ENCODE measurements at regions not wholly inside any gene's neighbourhood (a gene's known extent, or its start where the extent isn't known, plus 50 kb on each side); places are given as distances from the start of the nearest gene placed in this dataset.

GRCh38 chr9:119597499-119597898 lies 228.3 kb upstream of the BRINP1 start:
- Histone ChIP-seq H3K36me3 (ENCODE audit: control insufficient read depth in 4 of 4, insufficient read depth in 3 of 4, low read depth in 1 of 4, low read length in 3 of 4) (no peaks in the 10 kb centered on the region), H3K9me3 (ENCODE audit: control insufficient read depth in 4 of 4, low read length in 3 of 4) (no peaks in the 10 kb centered on the region), H3K4me1 (ENCODE audit: control insufficient read depth in 4 of 4, insufficient read depth in 4 of 4, low read length in 3 of 4) (no peaks in the 10 kb centered on the region), H3K4me3 (ENCODE audit: low read depth in 1 of 3, low read length in 3 of 3) (no peak overlapping the region), H3K27ac (ENCODE audit: low read depth in 1 of 2, low read length in 2 of 2) (no peak overlapping the region), H3K27me3 (ENCODE audit: control insufficient read depth in 4 of 4, insufficient read depth in 4 of 4, low read length in 3 of 4) (no peaks in the 10 kb centered on the region), H3K9ac (ENCODE audit: low read depth in 1 of 2, low read length in 2 of 2) (no peak overlapping the region)
- TF ChIP-seq NR2F2 (IDR thresholded peaks at IDR 0.05), result no peak
- no peak for TF ChIP-seq ATF3 (IDR thresholded peaks at IDR 0.05)
- TF ChIP-seq TAF1 (conservative IDR thresholded peaks at IDR 0.05), result no peak
- TF ChIP-seq EGR1 (IDR thresholded peaks at IDR 0.05; ENCODE audit: low read depth in 2 of 2), result no peak
- TF ChIP-seq YY1 (IDR thresholded peaks at IDR 0.05), result no peak
- no peak for TF ChIP-seq FOXA1 (IDR thresholded peaks at IDR 0.05)
- no peak for TF ChIP-seq SP1 (IDR thresholded peaks at IDR 0.05)
- no peak for TF ChIP-seq HNF4G (IDR thresholded peaks at IDR 0.05)
- TF ChIP-seq JUND (IDR thresholded peaks at IDR 0.05), result no peak
- TF ChIP-seq CTCF (IDR thresholded peaks at IDR 0.05; ENCODE audit: low read depth, low read length, missing input control), result no peak
- TF ChIP-seq ZBTB33 (IDR thresholded peaks at IDR 0.05), result no peak
- no peak for TF ChIP-seq MAX (IDR thresholded peaks at IDR 0.05)
- no peak for TF ChIP-seq GABPA (IDR thresholded peaks at IDR 0.05 in 1 of 2, conservative IDR thresholded peaks at IDR 0.05 in 1 of 2)
- TF ChIP-seq REST (IDR thresholded peaks at IDR 0.05), result no peak
- TF ChIP-seq HNF4A (conservative IDR thresholded peaks at IDR 0.05), result no peak
- no peak for TF ChIP-seq RXRA (IDR thresholded peaks at IDR 0.05)
- no peak for TF ChIP-seq RAD21 (IDR thresholded peaks at IDR 0.05)
- no peak for DNase-seq (ENCODE audit: low spot score)
- 67% methylated on average over 3 of the region's 3 CpGs for WGBS

- no peak overlapping the region for H3K9ac ChIP-seq (ENCODE audit: low read depth in 1 of 2, low read length in 2 of 2)
- H3K27me3 ChIP-seq (ENCODE audit: control insufficient read depth in 4 of 4, insufficient read depth in 4 of 4, low read length in 3 of 4), result no peaks in the 10 kb centered on the region
- no peak for DNase-seq (ENCODE audit: low spot score)
- no peaks in the 10 kb centered on the region for H3K9me3 ChIP-seq (ENCODE audit: control insufficient read depth in 4 of 4, low read length in 3 of 4)
- 71% methylated on average over 4 of the region's 4 CpGs for WGBS
- H3K27ac ChIP-seq (ENCODE audit: low read depth in 1 of 2, low read length in 2 of 2), result no peak overlapping the region
- no peaks in the 10 kb centered on the region for H3K36me3 ChIP-seq (ENCODE audit: control insufficient read depth in 4 of 4, insufficient read depth in 3 of 4, low read depth in 1 of 4, low read length in 3 of 4)
- no peak overlapping the region for H3K4me3 ChIP-seq (ENCODE audit: low read depth in 1 of 3, low read length in 3 of 3)
- H3K4me1 ChIP-seq (ENCODE audit: control insufficient read depth in 4 of 4, insufficient read depth in 4 of 4, low read length in 3 of 4), result no peaks in the 10 kb centered on the region
- TF ChIP-seq GABPA (IDR thresholded peaks at IDR 0.05 in 1 of 2, conservative IDR thresholded peaks at IDR 0.05 in 1 of 2) (no peak), ZBTB33 (IDR thresholded peaks at IDR 0.05) (no peak), SP1 (IDR thresholded peaks at IDR 0.05) (no peak), FOXA2 (IDR thresholded peaks at IDR 0.05) (no peak), RAD21 (IDR thresholded peaks at IDR 0.05) (no peak), EGR1 (IDR thresholded peaks at IDR 0.05; ENCODE audit: low read depth in 2 of 2) (no peak), NR2F2 (IDR thresholded peaks at IDR 0.05) (no peak), HNF4A (conservative IDR thresholded peaks at IDR 0.05) (no peak), CTCF (IDR thresholded peaks at IDR 0.05; ENCODE audit: low read depth, low read length, missing input control) (no peak), FOXA1 (IDR thresholded peaks at IDR 0.05) (no peak), JUND (IDR thresholded peaks at IDR 0.05) (no peak)
Measured at GRCh38 chr9:119596703-119597102, 227.5 kb upstream of the BRINP1 start.

Measured in liver (tissue), 8 donors.